HepG2 (cell line): ENCODE measurements at regions not wholly inside any gene's neighbourhood (a gene's known extent, or its start where the extent isn't known, plus 50 kb on each side); places are given as distances from the start of the nearest gene placed in this dataset.

Experiments
- ATAC-seq: fragments of 200-7000 bp; cut with Tn5 transposase; 3 replicates; pipeline ENCODE4 v1.9.1; 2020; ENCODE audit warnings: mild to moderate bottlenecking, moderate library complexity
- BruUV-seq: library from RNA; stranded (reverse); fragments of 400-500 nt; replicated peaks from 2 replicates; lab custom pipeline; 2021; lab: Mats Ljungman, UMichigan
- CTCF ChIA-PET: fragments of 300-600 bp; formaldehyde crosslinking; extraction: SDS; loops from one replicate; lab custom pipeline; 2021; ENCODE audit warnings: low total read pairs, inconsistent platforms, low intra/inter-chr PET ratio; lab: Yijun Ruan, JAX
- POLR2A ChIA-PET: fragments of 350-600 bp; sonication (Branson Sonifier 250); formaldehyde crosslinking; loops from one replicate; lab custom pipeline; 2020; ENCODE audit warnings: antibody characterized with exemption, inconsistent platforms; lab: Yijun Ruan, JAX
- DNase-seq: peaks from one replicate; pipeline ENCODE4 v3.0.0-alpha.2; 2015; ENCODE audit warnings: low spot score
- FAIRE-seq: peaks from 3 replicates; lab custom pipeline; 2011; peaks lifted over from hg19 to GRCh38; lab: Jason Lieb, UNC
- H2AFZ ChIP-seq: one replicate; pipeline ENCODE4 v1.6.1; 2011; ENCODE audit warnings: low read length, inconsistent platforms
- H3K27ac ChIP-seq: fragments of 300-600 bp; 3 replicates; pipeline ENCODE4 v1.8.0; 2011; ENCODE audit warnings: mixed run types, mild to moderate bottlenecking, mixed read lengths, low read length, inconsistent platforms; ENCODE audit not compliant: insufficient read depth; ENCODE audit errors: extremely low read length
- H3K27me3 ChIP-seq, 2 experiments: fragments of 200-600 bp in 1 of 2; 2 replicates in 1 of 2; 3 replicates in 1 of 2; pipeline versions ENCODE4 v1.6.0 to v1.8.0; 2011; ENCODE audit warnings: low read length in 2 of 2, mild to moderate bottlenecking in 2 of 2, moderate library complexity in 2 of 2, inconsistent platforms in 1 of 2; ENCODE audit not compliant: insufficient read depth in 2 of 2, control insufficient read depth in 1 of 2
- H3K36me3 ChIP-seq, 2 experiments: fragments of 200-600 bp in 1 of 2; replicated peaks in 1 of 2; 2 replicates in 1 of 2; 3 replicates in 1 of 2; pipeline versions ENCODE4 v1.5.1 to v1.8.0; 2011; ENCODE audit warnings: low read length in 2 of 2, inconsistent platforms in 1 of 2; ENCODE audit not compliant: insufficient read depth in 2 of 2, control insufficient read depth in 1 of 2
- H3K4me1 ChIP-seq: 2 replicates; pipeline ENCODE4 v1.5.1; 2012; ENCODE audit warnings: low read length, inconsistent platforms; ENCODE audit not compliant: insufficient read depth
- H3K4me2 ChIP-seq: 2 replicates; pipeline ENCODE4 v1.6.0; 2011; ENCODE audit warnings: low read depth, low read length, inconsistent platforms
- H3K4me3 ChIP-seq, 3 experiments: fragments of 200-600 bp in 1 of 3; sonication (generic), shearing (Covaris generic) in 1 of 3; replicated peaks in 1 of 3; 2 replicates each; pipeline ENCODE4 v1.5.1; 2011 to 2016; ENCODE audit warnings: low read length in 3 of 3, inconsistent platforms in 2 of 3, low read depth in 2 of 3, mild to moderate bottlenecking in 2 of 3, control low read depth in 1 of 3, mixed read lengths in 1 of 3; ENCODE audit not compliant: insufficient read depth in 1 of 3
- H3K79me2 ChIP-seq: one replicate; pipeline ENCODE4 v1.6.1; 2011; ENCODE audit warnings: low read length, inconsistent platforms; ENCODE audit not compliant: insufficient read depth
- H3K9ac ChIP-seq: 2 replicates; pipeline ENCODE4 v1.6.0; 2011; ENCODE audit warnings: mild to moderate bottlenecking, low read depth, low read length, inconsistent platforms; ENCODE audit not compliant: insufficient read depth
- H3K9me3 ChIP-seq: 2 replicates; pipeline ENCODE4 v1.5.1; 2012; ENCODE audit warnings: mild to moderate bottlenecking, low read length
- H4K20me1 ChIP-seq: 2 replicates; pipeline ENCODE4 v1.6.0; 2011; ENCODE audit warnings: inconsistent platforms, mild to moderate bottlenecking, low read length, moderate library complexity; ENCODE audit not compliant: insufficient read depth
- DMTF1 ChIP-seq: sonication (generic); formaldehyde crosslinking; IDR thresholded peaks from 2 replicates; pipeline ENCODE4 v1.4.0; 2020; ENCODE audit warnings: mild to moderate bottlenecking, missing genetic modification reagents
- FOXA3 ChIP-seq: IDR thresholded peaks from 2 replicates; pipeline ENCODE4 v1.6.1; 2016; ENCODE audit warnings: missing genetic modification reagents, missing compliant biosample characterization
- HOXA5 ChIP-seq: sonication (generic); formaldehyde crosslinking; IDR thresholded peaks from 2 replicates; pipeline ENCODE4 v1.4.0; 2020; ENCODE audit warnings: missing genetic modification reagents
- NFYB ChIP-seq: sonication (generic); formaldehyde crosslinking; IDR thresholded peaks from 2 replicates; pipeline ENCODE4 v1.4.0; 2020; ENCODE audit warnings: missing genetic modification reagents
- RFXANK ChIP-seq: IDR thresholded peaks from 2 replicates; pipeline ENCODE4 v1.6.1; 2016
- SCMH1 ChIP-seq: sonication (generic); formaldehyde crosslinking; IDR thresholded peaks from 2 replicates; pipeline ENCODE4 v1.9.0; 2021; ENCODE audit warnings: missing genetic modification reagents, mild to moderate bottlenecking, borderline replicate concordance
- YY1 ChIP-seq: IDR thresholded peaks from 2 replicates; pipeline ENCODE4 v1.6.1; 2011; ENCODE audit warnings: low read length, low read depth, moderate library complexity, mild to moderate bottlenecking; ENCODE audit not compliant: insufficient read depth, insufficient replicate concordance
- ZNF207 ChIP-seq: fragments of 450-650 bp; IDR thresholded peaks from 2 replicates; pipeline ENCODE4 v1.6.1; 2016; ENCODE audit warnings: antibody characterized with exemption, borderline replicate concordance
- ZNF24 ChIP-seq: fragments of 450-650 bp; IDR thresholded peaks from 2 replicates; pipeline ENCODE4 v1.6.1; 2017; ENCODE audit warnings: antibody characterized with exemption, mild to moderate bottlenecking
- ZNF557 ChIP-seq: sonication (generic); formaldehyde crosslinking; IDR thresholded peaks from 2 replicates; pipeline ENCODE4 v1.4.0; 2020; ENCODE audit warnings: missing genetic modification reagents
- WGBS: methylation state at CpG from one replicate; pipeline ENCODE4 v1.1.6; 2017; ENCODE audit warnings: low lambda C conversion rate; 5-methylcytosine and 5-hydroxymethylcytosine counted together
- in situ Hi-C: cut with HindIII; loops from 2 replicates; pipeline ENCODE4 v1.10.0; 2017; ENCODE audit warnings: low pct_unique_long_range_greater_than_20kb; ENCODE audit not compliant: extremely low pct_ligation_motif_present
- intact Hi-C: fragments of 100-400 bp; cut with micrococcal nuclease; formaldehyde crosslinking; loops from one replicate; pipeline ENCODE4 v1.10.0; 2022; ENCODE audit not compliant: unreplicated experiment
- TF ChIP-seq, protein P1 (sequence below): sonication (generic); formaldehyde crosslinking; IDR thresholded peaks from 2 replicates; pipeline ENCODE4 v1.5.0; 2020; ENCODE audit warnings: missing genetic modification reagents

DNA sequence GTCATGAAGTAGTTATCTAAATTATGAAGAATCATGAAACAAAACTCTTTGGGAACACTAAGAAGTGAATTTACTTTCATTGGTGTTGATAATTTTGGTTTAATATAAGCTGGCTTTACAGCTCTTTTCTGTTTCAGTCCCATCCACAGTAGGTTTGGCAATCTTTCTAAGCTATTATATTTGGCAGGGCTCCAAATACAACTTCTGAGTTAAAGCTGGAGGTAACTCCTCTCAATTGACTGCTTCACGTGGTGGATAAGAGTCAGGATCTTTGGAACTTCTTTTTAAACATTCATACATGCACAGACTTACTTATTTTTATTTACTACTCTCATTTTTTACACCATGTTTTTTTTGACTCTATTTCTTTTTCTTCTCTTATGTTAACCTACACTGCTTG lies 106.5 kb upstream of the EPHA3 start:
- intact Hi-C loops (no loop called here), in situ Hi-C loops (no loop called here)
- H3K9ac ChIP-seq = no peak overlapping the region
- 0% methylated on average over 1 of the region's 1 CpG for WGBS
- ChIA-PET CTCF (no interaction called here), POLR2A (no interaction called here)
- BruUV-seq = no TSS peak
- no peak overlapping the region for H3K4me3 ChIP-seq
- no peak for DNase-seq
- ATAC-seq = no peak
- H4K20me1 ChIP-seq = no peaks in the 10 kb centered on the region
- H3K27ac ChIP-seq = no peak overlapping the region
- FAIRE-seq = no peak
- no peaks in the 10 kb centered on the region for H3K9me3 ChIP-seq
- no peaks in the 10 kb centered on the region for H3K27me3 ChIP-seq
- no peaks in the 10 kb centered on the region for H3K4me1 ChIP-seq
- no peaks in the 10 kb centered on the region for H3K79me2 ChIP-seq
- no peak overlapping the region for H3K4me2 ChIP-seq
- TF ChIP-seq ZNF24 (no peak), DMTF1 (CRISPR knock-in tag) (no peak), ZNF207 (no peak), NFYB (CRISPR knock-in tag) (no peak), RFXANK (CRISPR knock-in tag) (no peak), HOXA5 (CRISPR knock-in tag) (no peak), ZNF557 (CRISPR knock-in tag) (no peak), FOXA3 (no peak), YY1 (no peak), SCMH1 (no peak)
- TF ChIP-seq, protein P1, sequence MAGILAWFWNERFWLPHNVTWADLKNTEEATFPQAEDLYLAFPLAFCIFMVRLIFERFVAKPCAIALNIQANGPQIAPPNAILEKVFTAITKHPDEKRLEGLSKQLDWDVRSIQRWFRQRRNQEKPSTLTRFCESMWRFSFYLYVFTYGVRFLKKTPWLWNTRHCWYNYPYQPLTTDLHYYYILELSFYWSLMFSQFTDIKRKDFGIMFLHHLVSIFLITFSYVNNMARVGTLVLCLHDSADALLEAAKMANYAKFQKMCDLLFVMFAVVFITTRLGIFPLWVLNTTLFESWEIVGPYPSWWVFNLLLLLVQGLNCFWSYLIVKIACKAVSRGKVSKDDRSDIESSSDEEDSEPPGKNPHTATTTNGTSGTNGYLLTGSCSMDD (CRISPR knock-in tag) = no peak
- no peak overlapping the region for H2AFZ ChIP-seq
- H3K36me3 ChIP-seq = no peaks in the 10 kb centered on the region
